ENCODE measurements at regions not wholly inside any gene's neighbourhood (a gene's known extent, or its start where the extent isn't known, plus 50 kb on each side); places are given as distances from the start of the nearest gene placed in this dataset.

DNA sequence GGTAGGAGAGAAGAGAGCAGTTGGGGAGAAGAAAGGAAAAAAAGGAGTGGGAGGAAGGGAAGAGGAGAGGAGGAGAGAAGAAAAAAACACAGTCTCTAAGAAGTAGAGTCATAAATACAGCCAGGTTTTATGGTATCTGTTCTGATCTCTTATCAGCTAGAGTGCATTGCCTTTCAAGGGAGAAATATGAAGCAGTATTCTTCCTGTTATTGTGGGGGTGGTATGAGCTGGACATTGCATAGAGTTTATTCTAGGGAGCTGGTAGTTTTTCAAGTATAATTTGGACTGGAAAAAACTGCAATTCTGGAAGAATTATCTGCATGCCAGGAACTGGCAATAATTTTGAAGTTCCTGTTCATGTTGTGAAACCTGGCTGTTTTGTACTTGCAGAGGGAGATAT, 54.9 kb upstream of the TAB3 start:
- no peak overlapping the region for H3K14ac ChIP-seq (replicated peaks; ENCODE audit: low read depth, low read length)
- in situ Hi-C loops (cut with MboI; ENCODE audit: low sequenced_read_pairs) (no loop called here), dilution Hi-C loops (cut with HindIII; ENCODE audit: low sequenced_read_pairs, unreplicated experiment) (no loop called here), intact Hi-C loops (cut with micrococcal nuclease) (no loop called here)
- H4K8ac ChIP-seq (ENCODE audit: low read depth in 2 of 2, low read length in 2 of 2), result no peak overlapping the region
- no peaks in the 10 kb centered on the region for H4K20me1 ChIP-seq (ENCODE audit: insufficient read depth, low read length)
- no peak overlapping the region for H3K4me3 ChIP-seq (ENCODE audit: insufficient read depth, low read depth, low read length)
- DNase-seq (no peak), ATAC-seq (ENCODE audit: low read depth) (no peak)
- no peak overlapping the region for H3K4me2 ChIP-seq (ENCODE audit: low read depth, low read length)
- H2BK20ac ChIP-seq (ENCODE audit: low read depth, low read length), result no peak overlapping the region
- H2BK15ac ChIP-seq (ENCODE audit: low read depth, low read length), result no peak overlapping the region
- H4K91ac ChIP-seq (ENCODE audit: insufficient read depth, low read depth, low read length), result no peak overlapping the region
- no peak overlapping the region for H2AK9ac ChIP-seq (replicated peaks; ENCODE audit: low read depth, low read length, poor library complexity)
- no peak overlapping the region for H3K56ac ChIP-seq (ENCODE audit: extremely low read depth, insufficient read depth, low read length)
- no peak overlapping the region for H3K27ac ChIP-seq (ENCODE audit: insufficient read depth, low read length)
- ChIA-PET POLR2A (ENCODE audit: unreplicated experiment) (no interaction called here), CTCF (no interaction called here)
- no peak overlapping the region for H3K4ac ChIP-seq (ENCODE audit: low read depth, low read length)
- H3K9me3 ChIP-seq (ENCODE audit: control insufficient read depth, insufficient read depth, low read length), result no peaks in the 10 kb centered on the region
- no TSS peak for BruUV-seq (replicated peaks)
- H3K9me1 ChIP-seq (ENCODE audit: insufficient read depth, low read length), result no peaks in the 10 kb centered on the region
- no peak overlapping the region for H3K18ac ChIP-seq (ENCODE audit: low read depth, low read length)
- no peak overlapping the region for H2AFZ ChIP-seq (replicated peaks; ENCODE audit: low read length, poor library complexity)
- no peak for TF ChIP-seq MAFK (IDR thresholded peaks at IDR 0.05; ENCODE audit: low read depth, low read length)
- TF ChIP-seq, protein P1, sequence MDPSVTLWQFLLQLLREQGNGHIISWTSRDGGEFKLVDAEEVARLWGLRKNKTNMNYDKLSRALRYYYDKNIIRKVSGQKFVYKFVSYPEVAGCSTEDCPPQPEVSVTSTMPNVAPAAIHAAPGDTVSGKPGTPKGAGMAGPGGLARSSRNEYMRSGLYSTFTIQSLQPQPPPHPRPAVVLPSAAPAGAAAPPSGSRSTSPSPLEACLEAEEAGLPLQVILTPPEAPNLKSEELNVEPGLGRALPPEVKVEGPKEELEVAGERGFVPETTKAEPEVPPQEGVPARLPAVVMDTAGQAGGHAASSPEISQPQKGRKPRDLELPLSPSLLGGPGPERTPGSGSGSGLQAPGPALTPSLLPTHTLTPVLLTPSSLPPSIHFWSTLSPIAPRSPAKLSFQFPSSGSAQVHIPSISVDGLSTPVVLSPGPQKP (IDR thresholded peaks at IDR 0.05; ENCODE audit: borderline replicate concordance, low read depth, low read length), result no peak
- no peak overlapping the region for H4K5ac ChIP-seq (ENCODE audit: low read depth, low read length)
- no peak overlapping the region for H3K23ac ChIP-seq (ENCODE audit: low read depth, low read length)
- H2BK5ac ChIP-seq (ENCODE audit: low read depth, low read length, poor library complexity, severe bottlenecking), result no peak overlapping the region
- no peaks in the 10 kb centered on the region for H3K27me3 ChIP-seq (ENCODE audit: control insufficient read depth, insufficient read depth, low read length)
- no peaks in the 10 kb centered on the region for H3K79me1 ChIP-seq (ENCODE audit: low read depth in 1 of 2, low read length in 2 of 2)
- H3K36me3 ChIP-seq (ENCODE audit: control insufficient read depth, insufficient read depth, low read length), result no peaks in the 10 kb centered on the region
- H3K9ac ChIP-seq (ENCODE audit: low read depth, low read length), result no peak overlapping the region
- no peak overlapping the region for H2AK5ac ChIP-seq (ENCODE audit: low read depth, low read length)
- H3K4me1 ChIP-seq (ENCODE audit: control insufficient read depth, insufficient read depth, low read length), result no peaks in the 10 kb centered on the region
- H2BK120ac ChIP-seq (ENCODE audit: low read depth, low read length), result no peak overlapping the region

Data from IMR-90 (cell line).